ENCODE measurements at regions not wholly inside any gene's neighbourhood (a gene's known extent, or its start where the extent isn't known, plus 50 kb on each side); places are given as distances from the start of the nearest gene placed in this dataset.

- Histone ChIP-seq H3K36me3 (ENCODE audit: control insufficient read depth, insufficient read depth, low read length) (no peaks in the 10 kb centered on the region), H3K4me2 (ENCODE audit: extremely low read depth, insufficient read depth, low read length) (no peak overlapping the region), H2AFZ (ENCODE audit: low read length) (no peak overlapping the region), H3K27me3 (ENCODE audit: control insufficient read depth, insufficient read depth, low read length) (no peaks in the 10 kb centered on the region), H3K4me1 (ENCODE audit: control insufficient read depth, extremely low read depth, insufficient read depth, low read length) (no peaks in the 10 kb centered on the region), H3K9ac (ENCODE audit: insufficient read depth, low read length) (no peak overlapping the region), H3K79me2 (ENCODE audit: control insufficient read depth, insufficient read depth, low read length) (no peaks in the 10 kb centered on the region), H3K4me3 (replicated peaks in 1 of 4; ENCODE audit: control extremely low read depth in 1 of 4, insufficient read depth in 1 of 4, low read depth in 3 of 4, low read length in 4 of 4) (no peak overlapping the region), H3K9me3 (ENCODE audit: control insufficient read depth, insufficient read depth, low read depth, low read length) (no peaks in the 10 kb centered on the region), H3K27ac (ENCODE audit: insufficient read depth, low read length) (no peak overlapping the region), H4K20me1 (ENCODE audit: control insufficient read depth, extremely low read depth, insufficient read depth, low read length) (no peaks in the 10 kb centered on the region)
- peak in 1 of 2 donors; percentile 5 for DNase-seq (ENCODE audit: low read depth in 2 of 2)
- TF ChIP-seq CTCF (conservative IDR thresholded peaks at IDR 0.05 in 1 of 2, IDR thresholded peaks at IDR 0.05 in 1 of 2; ENCODE audit: low read depth in 1 of 2, low read length in 2 of 2) = no peak
- no peak for TF ChIP-seq EZH2 (IDR thresholded peaks at IDR 0.05; ENCODE audit: low read length, missing control alignments)
Measured at GRCh38 chr2:239758279-239758877, 266.8 kb downstream of the NDUFA10 start.

GRCh38 chr2:239756790-239757760, 268.1 kb downstream of the NDUFA10 start:
- no peak overlapping the region for H2AFZ ChIP-seq (ENCODE audit: low read length)
- no peaks in the 10 kb centered on the region for H3K79me2 ChIP-seq (ENCODE audit: control insufficient read depth, insufficient read depth, low read length)
- no peak overlapping the region for H3K9ac ChIP-seq (ENCODE audit: insufficient read depth, low read length)
- no peak overlapping the region for H3K27ac ChIP-seq (ENCODE audit: insufficient read depth, low read length)
- no peak overlapping the region for H3K4me3 ChIP-seq (replicated peaks in 1 of 4; ENCODE audit: control extremely low read depth in 1 of 4, insufficient read depth in 1 of 4, low read depth in 3 of 4, low read length in 4 of 4)
- peak in 1 of 2 donors; percentile 42 for DNase-seq (ENCODE audit: low read depth in 2 of 2)
- H4K20me1 ChIP-seq (ENCODE audit: control insufficient read depth, extremely low read depth, insufficient read depth, low read length) = no peaks in the 10 kb centered on the region
- no peaks in the 10 kb centered on the region for H3K27me3 ChIP-seq (ENCODE audit: control insufficient read depth, insufficient read depth, low read length)
- H3K4me1 ChIP-seq (ENCODE audit: control insufficient read depth, extremely low read depth, insufficient read depth, low read length) = no peaks in the 10 kb centered on the region
- no peaks in the 10 kb centered on the region for H3K36me3 ChIP-seq (ENCODE audit: control insufficient read depth, insufficient read depth, low read length)
- no peak overlapping the region for H3K4me2 ChIP-seq (ENCODE audit: extremely low read depth, insufficient read depth, low read length)
- no peak for TF ChIP-seq EZH2 (IDR thresholded peaks at IDR 0.05; ENCODE audit: low read length, missing control alignments)
- TF ChIP-seq CTCF (conservative IDR thresholded peaks at IDR 0.05 in 1 of 2, IDR thresholded peaks at IDR 0.05 in 1 of 2; ENCODE audit: low read depth in 1 of 2, low read length in 2 of 2) = no peak
- no peaks in the 10 kb centered on the region for H3K9me3 ChIP-seq (ENCODE audit: control insufficient read depth, insufficient read depth, low read depth, low read length)

- no peak overlapping the region for H3K9ac ChIP-seq (ENCODE audit: insufficient read depth, low read length)
- no peaks in the 10 kb centered on the region for H3K79me2 ChIP-seq (ENCODE audit: control insufficient read depth, insufficient read depth, low read length)
- no peak overlapping the region for H2AFZ ChIP-seq (ENCODE audit: low read length)
- no peaks in the 10 kb centered on the region for H3K36me3 ChIP-seq (ENCODE audit: control insufficient read depth, insufficient read depth, low read length)
- DNase-seq (ENCODE audit: low read depth in 2 of 2) = no peak
- no peak overlapping the region for H3K27ac ChIP-seq (ENCODE audit: insufficient read depth, low read length)
- TF ChIP-seq CTCF (conservative IDR thresholded peaks at IDR 0.05 in 1 of 2, IDR thresholded peaks at IDR 0.05 in 1 of 2; ENCODE audit: low read depth in 1 of 2, low read length in 2 of 2) (no peak), EZH2 (IDR thresholded peaks at IDR 0.05; ENCODE audit: low read length, missing control alignments) (no peak)
- no peaks in the 10 kb centered on the region for H4K20me1 ChIP-seq (ENCODE audit: control insufficient read depth, extremely low read depth, insufficient read depth, low read length)
- H3K4me2 ChIP-seq (ENCODE audit: extremely low read depth, insufficient read depth, low read length) = no peak overlapping the region
- H3K4me1 ChIP-seq (ENCODE audit: control insufficient read depth, extremely low read depth, insufficient read depth, low read length) = no peaks in the 10 kb centered on the region
- no peaks in the 10 kb centered on the region for H3K9me3 ChIP-seq (ENCODE audit: control insufficient read depth, insufficient read depth, low read depth, low read length)
- H3K4me3 ChIP-seq (replicated peaks in 1 of 4; ENCODE audit: control extremely low read depth in 1 of 4, insufficient read depth in 1 of 4, low read depth in 3 of 4, low read length in 4 of 4) = no peak overlapping the region
- no peaks in the 10 kb centered on the region for H3K27me3 ChIP-seq (ENCODE audit: control insufficient read depth, insufficient read depth, low read length)
Measured at GRCh38 chr2:239756031-239756789, 268.9 kb downstream of the NDUFA10 start.
